ENCODE measurements at regions not wholly inside any gene's neighbourhood (a gene's known extent, or its start where the extent isn't known, plus 50 kb on each side); places are given as distances from the start of the nearest gene placed in this dataset.

GRCh38 chr3:177561365-177561764 is 364.1 kb upstream of the TBL1XR1 start:
- no peak overlapping the region for H3K18ac ChIP-seq (ENCODE audit: extremely low read depth, low read length)
- WGBS, 2 experiments (ENCODE audit: extremely low coverage in 1 of 2, insufficient coverage in 1 of 2, insufficient read length in 1 of 2, insufficient replicate concordance in 2 of 2, low coverage in 1 of 2, low lambda C conversion rate in 2 of 2, missing lambda C conversion rate in 1 of 2) = 98% methylated on average over 3 of the region's 5 CpGs; no CpG with 5 or more reads in 1 of the 2 experiments
- H3K4ac ChIP-seq (replicated peaks; ENCODE audit: insufficient read length, low read depth, low read length) = no peak overlapping the region
- H2AFZ ChIP-seq (ENCODE audit: low read length) = no peak overlapping the region
- no peak overlapping the region for H3K4me3 ChIP-seq (ENCODE audit: extremely low read depth in 1 of 4, insufficient read depth in 2 of 4, low read depth in 3 of 4, low read length in 4 of 4)
- no peak overlapping the region for H3K27ac ChIP-seq (ENCODE audit: low read depth, low read length)
- H4K91ac ChIP-seq (replicated peaks; ENCODE audit: insufficient read length, low read length) = no peak overlapping the region
- H2BK15ac ChIP-seq (ENCODE audit: low read length) = no peak overlapping the region
- no peaks in the 10 kb centered on the region for H3K27me3 ChIP-seq (replicated peaks in 1 of 4; ENCODE audit: control insufficient read depth in 3 of 4, extremely low read depth in 1 of 4, insufficient read depth in 3 of 4, low read length in 3 of 4)
- H3K9ac ChIP-seq (replicated peaks in 1 of 4; ENCODE audit: extremely low read depth in 1 of 4, low read depth in 3 of 4, low read length in 3 of 4) = no peak overlapping the region
- no peaks in the 10 kb centered on the region for H3K36me3 ChIP-seq (ENCODE audit: control insufficient read depth in 2 of 4, insufficient read depth in 4 of 4, low read length in 3 of 4)
- CTCF ChIA-PET (ENCODE audit: partially characterized antibody) = no interaction called here
- H4K5ac ChIP-seq (ENCODE audit: insufficient read length, low read depth, low read length) = no peak overlapping the region
- no peaks in the 10 kb centered on the region for H3K79me2 ChIP-seq (ENCODE audit: control insufficient read depth in 1 of 2, insufficient read depth in 2 of 2, low read length in 2 of 2)
- POLR2A ChIA-PET (ENCODE audit: partially characterized antibody) = no interaction called here
- FAIRE-seq (no peak), DNase-seq (ENCODE audit: low read depth in 1 of 2, low spot score in 2 of 2) (no peak)
- no peaks in the 10 kb centered on the region for H3K9me3 ChIP-seq (ENCODE audit: insufficient read depth in 2 of 2, low read depth in 1 of 2, low read length in 1 of 2)
- H2BK5ac ChIP-seq (ENCODE audit: low read depth, low read length) = no peak overlapping the region
- no peak overlapping the region for H3K23ac ChIP-seq (ENCODE audit: insufficient read length)
- no peak overlapping the region for H4K8ac ChIP-seq (ENCODE audit: extremely low read depth, insufficient read depth, low read length)
- no peak overlapping the region for H3K56ac ChIP-seq (replicated peaks; ENCODE audit: insufficient read length, low read depth, low read length)
- H2BK120ac ChIP-seq (replicated peaks; ENCODE audit: low read depth, low read length) = no peak overlapping the region
- no peaks in the 10 kb centered on the region for H3K79me1 ChIP-seq (ENCODE audit: low read depth, low read length)
- H2AK5ac ChIP-seq (ENCODE audit: low read depth, low read length) = no peak overlapping the region
- H3K14ac ChIP-seq (ENCODE audit: insufficient read length) = no peak overlapping the region
- H3K4me2 ChIP-seq (ENCODE audit: insufficient read depth in 1 of 2, low read depth in 2 of 2, low read length in 2 of 2) = no peak overlapping the region
- H4K20me1 ChIP-seq (replicated peaks in 1 of 2; ENCODE audit: control insufficient read depth in 1 of 2, insufficient read depth in 2 of 2, low read length in 2 of 2) = no peaks in the 10 kb centered on the region
- no peaks in the 10 kb centered on the region for H3K23me2 ChIP-seq (ENCODE audit: low read depth, low read length)
- H3K4me1 ChIP-seq (replicated peaks in 1 of 4; ENCODE audit: control insufficient read depth in 3 of 4, insufficient read depth in 4 of 4, low read length in 3 of 4) = peaks cover 0 to under 1% (median 0%) of the 10 kb centered on the region in 4 experiments; a peak in 2 of 7 replicates
- no peak overlapping the region for H2BK20ac ChIP-seq (ENCODE audit: low read length)
- no peak overlapping the region for H2BK12ac ChIP-seq (ENCODE audit: low read depth, low read length)
- TF ChIP-seq SP2 (IDR thresholded peaks at IDR 0.05; ENCODE audit: low read length) = no peak
- TF ChIP-seq BRCA1 (IDR thresholded peaks at IDR 0.05; ENCODE audit: low read depth, low read length) = no peak
- TF ChIP-seq USF2 (IDR thresholded peaks at IDR 0.05; ENCODE audit: low read length) = no peak
- no peak for TF ChIP-seq MAX (IDR thresholded peaks at IDR 0.05)
- no peak for TF ChIP-seq CBX5 (IDR thresholded peaks at IDR 0.05; ENCODE audit: low read depth, low read length)
- TF ChIP-seq RBBP5 (IDR thresholded peaks at IDR 0.05; ENCODE audit: borderline replicate concordance, low read depth, low read length) = no peak
- TF ChIP-seq KDM4A (IDR thresholded peaks at IDR 0.05; ENCODE audit: low read depth, low read length, severe bottlenecking) = no peak
- no peak for TF ChIP-seq NRF1 (IDR thresholded peaks at IDR 0.05; ENCODE audit: low read depth, low read length)
- TF ChIP-seq SIRT6 (IDR thresholded peaks at IDR 0.05; ENCODE audit: low read length) = no peak
- no peak for TF ChIP-seq JUN (IDR thresholded peaks at IDR 0.05; ENCODE audit: low read depth, low read length)
- no peak for TF ChIP-seq RNF2 (IDR thresholded peaks at IDR 0.05; ENCODE audit: borderline replicate concordance, low read depth, low read length, missing control alignments, poor library complexity, severe bottlenecking)
- TF ChIP-seq SIN3A (conservative IDR thresholded peaks at IDR 0.05 in 1 of 2, IDR thresholded peaks at IDR 0.05 in 1 of 2; ENCODE audit: low read depth in 1 of 2, low read length in 2 of 2) = no peak
- TF ChIP-seq MAFK (IDR thresholded peaks at IDR 0.05; ENCODE audit: low read depth, low read length) = no peak
- TF ChIP-seq CEBPB (IDR thresholded peaks at IDR 0.05; ENCODE audit: low read depth, low read length) = no peak
